ENCODE measurements at regions not wholly inside any gene's neighbourhood (a gene's known extent, or its start where the extent isn't known, plus 50 kb on each side); places are given as distances from the start of the nearest gene placed in this dataset.

- H3K36me3 ChIP-seq = no peaks in the 10 kb centered on the region
- 41 to 42% methylated on average over 2 of the region's 2 CpGs for WGBS, 2 donors
- H3K4me3 ChIP-seq = no peak overlapping the region
- H3K9me3 ChIP-seq = no peaks in the 10 kb centered on the region
- intact Hi-C loops (cut with DNase I) = no loop called here
- no peaks in the 10 kb centered on the region for H3K4me1 ChIP-seq
- no peaks in the 10 kb centered on the region for H3K27me3 ChIP-seq
- TF ChIP-seq, protein P1, sequence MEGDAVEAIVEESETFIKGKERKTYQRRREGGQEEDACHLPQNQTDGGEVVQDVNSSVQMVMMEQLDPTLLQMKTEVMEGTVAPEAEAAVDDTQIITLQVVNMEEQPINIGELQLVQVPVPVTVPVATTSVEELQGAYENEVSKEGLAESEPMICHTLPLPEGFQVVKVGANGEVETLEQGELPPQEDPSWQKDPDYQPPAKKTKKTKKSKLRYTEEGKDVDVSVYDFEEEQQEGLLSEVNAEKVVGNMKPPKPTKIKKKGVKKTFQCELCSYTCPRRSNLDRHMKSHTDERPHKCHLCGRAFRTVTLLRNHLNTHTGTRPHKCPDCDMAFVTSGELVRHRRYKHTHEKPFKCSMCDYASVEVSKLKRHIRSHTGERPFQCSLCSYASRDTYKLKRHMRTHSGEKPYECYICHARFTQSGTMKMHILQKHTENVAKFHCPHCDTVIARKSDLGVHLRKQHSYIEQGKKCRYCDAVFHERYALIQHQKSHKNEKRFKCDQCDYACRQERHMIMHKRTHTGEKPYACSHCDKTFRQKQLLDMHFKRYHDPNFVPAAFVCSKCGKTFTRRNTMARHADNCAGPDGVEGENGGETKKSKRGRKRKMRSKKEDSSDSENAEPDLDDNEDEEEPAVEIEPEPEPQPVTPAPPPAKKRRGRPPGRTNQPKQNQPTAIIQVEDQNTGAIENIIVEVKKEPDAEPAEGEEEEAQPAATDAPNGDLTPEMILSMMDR (IDR thresholded peaks at IDR 0.05) = no peak
- no peak for TF ChIP-seq POLR2A (IDR thresholded peaks at IDR 0.05)
- no peak for DNase-seq
- H3K27ac ChIP-seq = no peak overlapping the region
Measured at GRCh38 chr3:96236522-96236921, 577.9 kb upstream of the EPHA6 start.

GRCh38 chr3:96259299-96259698, 555.1 kb upstream of the EPHA6 start:
- no peaks in the 10 kb centered on the region for H3K27me3 ChIP-seq
- H3K27ac ChIP-seq = no peak overlapping the region
- no peak for DNase-seq
- no peaks in the 10 kb centered on the region for H3K4me1 ChIP-seq
- no peak overlapping the region for H3K4me3 ChIP-seq
- intact Hi-C loops (cut with DNase I) = no loop called here
- TF ChIP-seq POLR2A (IDR thresholded peaks at IDR 0.05) = no peak
- TF ChIP-seq, protein P1 (IDR thresholded peaks at IDR 0.05) = no peak
- no peaks in the 10 kb centered on the region for H3K36me3 ChIP-seq
- no peaks in the 10 kb centered on the region for H3K9me3 ChIP-seq

DNA sequence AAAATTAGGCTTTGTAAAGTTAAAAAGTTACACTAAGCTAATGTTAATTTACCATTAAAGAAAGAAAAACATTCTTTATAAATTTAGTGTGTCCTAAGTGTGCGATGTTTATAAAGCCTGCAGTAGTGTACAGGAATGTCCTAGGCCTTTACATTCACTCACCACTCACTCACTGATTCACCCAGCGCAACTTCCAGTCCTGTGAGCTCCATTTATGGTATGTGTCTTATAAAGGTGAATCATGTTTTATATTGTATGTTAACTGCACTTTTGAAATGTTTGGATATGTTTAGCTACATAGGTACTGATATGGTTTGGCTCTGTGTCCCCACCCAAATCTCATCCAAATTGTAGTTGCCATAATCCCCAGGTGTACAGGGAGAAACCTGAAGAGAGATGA, 549.7 kb upstream of the EPHA6 start:
- no peak overlapping the region for H3K4me3 ChIP-seq
- H3K36me3 ChIP-seq = no peaks in the 10 kb centered on the region
- H3K27me3 ChIP-seq = no peaks in the 10 kb centered on the region
- DNase-seq = no peak
- H3K9me3 ChIP-seq = no peaks in the 10 kb centered on the region
- H3K27ac ChIP-seq = no peak overlapping the region
- TF ChIP-seq POLR2A (IDR thresholded peaks at IDR 0.05) = no peak
- TF ChIP-seq, protein P1 (IDR thresholded peaks at IDR 0.05) = no peak
- intact Hi-C loops (cut with DNase I) = no loop called here
- no peaks in the 10 kb centered on the region for H3K4me1 ChIP-seq
- 80 to 88% methylated on average over 2 of the region's 2 CpGs for WGBS, 2 donors

DNA sequence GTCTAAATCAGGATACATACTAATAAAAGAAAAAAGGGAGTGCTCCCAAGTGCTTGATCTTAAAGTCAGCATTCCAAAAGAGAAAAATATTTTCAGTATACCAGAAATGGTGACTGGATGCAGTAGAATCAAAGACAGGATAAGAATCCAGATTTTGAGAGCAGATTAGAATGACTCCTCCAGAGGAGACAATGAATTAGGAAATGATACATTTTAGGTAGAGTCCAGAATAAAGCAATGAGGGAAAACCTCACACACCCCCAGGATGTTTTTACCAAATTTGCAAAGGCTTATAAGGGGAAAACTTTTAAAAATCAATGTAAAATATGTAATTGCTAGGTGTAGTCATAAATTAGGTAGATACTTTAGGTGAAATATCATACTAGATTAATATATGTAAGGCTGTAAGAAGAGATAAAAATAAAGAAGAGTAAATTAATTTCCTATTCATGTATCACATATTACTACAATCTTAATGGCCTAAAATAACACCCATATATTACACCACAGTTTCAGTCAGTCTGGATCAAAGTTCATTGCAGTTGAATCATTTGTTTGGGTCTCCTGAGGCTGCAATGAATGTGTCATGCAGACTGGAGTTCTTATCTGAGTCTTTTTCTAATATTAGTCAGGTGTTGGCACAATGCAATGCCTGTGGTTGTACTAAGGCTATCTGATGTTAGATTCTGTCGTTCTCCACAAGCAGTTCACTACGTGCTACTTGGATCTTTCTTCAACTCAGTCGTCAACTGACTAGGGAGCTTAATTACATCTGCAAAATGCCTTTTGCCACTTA, 547.8 kb upstream of the EPHA6 start:
- no peak for DNase-seq
- intact Hi-C loops (cut with DNase I) = no loop called here
- Histone ChIP-seq H3K36me3 (no peaks in the 10 kb centered on the region), H3K4me3 (no peak overlapping the region), H3K27me3 (no peaks in the 10 kb centered on the region), H3K9me3 (no peaks in the 10 kb centered on the region), H3K27ac (no peak overlapping the region), H3K4me1 (no peaks in the 10 kb centered on the region)
- no peak for TF ChIP-seq POLR2A (IDR thresholded peaks at IDR 0.05)
- TF ChIP-seq, protein P1 (IDR thresholded peaks at IDR 0.05) = no peak
- 65 to 77% methylated on average over 3 of the region's 3 CpGs for WGBS, 2 donors

DNA sequence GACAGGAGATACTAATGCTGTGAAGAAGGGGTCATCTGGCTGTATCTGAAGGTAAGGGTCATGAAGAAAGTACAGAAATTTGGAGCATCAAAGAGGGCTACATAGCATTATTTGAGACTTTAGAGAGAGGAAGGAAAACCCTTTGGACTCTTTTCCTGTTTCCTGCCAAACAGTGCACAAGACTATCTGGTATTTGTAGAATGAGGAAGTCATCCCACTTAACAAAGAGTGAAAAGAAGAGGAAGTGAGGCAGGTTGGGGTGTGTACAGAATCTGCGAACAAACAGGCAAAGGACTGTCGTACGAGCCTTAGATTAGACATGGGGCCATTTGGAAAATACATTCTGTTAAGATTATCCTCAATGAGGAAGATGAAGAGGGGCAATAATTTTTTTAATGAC, 546.8 kb upstream of the EPHA6 start:
- TF ChIP-seq, protein P1 (IDR thresholded peaks at IDR 0.05) = no peak
- TF ChIP-seq POLR2A (IDR thresholded peaks at IDR 0.05) = no peak
- Histone ChIP-seq H3K36me3 (no peaks in the 10 kb centered on the region), H3K4me3 (no peak overlapping the region), H3K27ac (no peak overlapping the region), H3K27me3 (no peaks in the 10 kb centered on the region), H3K9me3 (no peaks in the 10 kb centered on the region), H3K4me1 (no peaks in the 10 kb centered on the region)
- WGBS, 2 donors = 59 to 65% methylated on average over 3 of the region's 3 CpGs
- intact Hi-C loops (cut with DNase I) = no loop called here
- DNase-seq = no peak

All from esophagus squamous epithelium (tissue), 5 donors.